ENCODE measurements at regions not wholly inside any gene's neighbourhood (a gene's known extent, or its start where the extent isn't known, plus 50 kb on each side); places are given as distances from the start of the nearest gene placed in this dataset.

GRCh38 chr3:61438253-61439121 lies 122.9 kb upstream of the PTPRG start:
- intact Hi-C loops (cut with DNase I; ENCODE audit: low total_unique reads), result no loop called here
- TF ChIP-seq CTCF (IDR thresholded peaks at IDR 0.05), result no peak
- no peak for TF ChIP-seq EP300 (IDR thresholded peaks at IDR 0.05)
- TF ChIP-seq POLR2AphosphoS5 (IDR thresholded peaks at IDR 0.05), result no peak
- no peak for TF ChIP-seq POLR2A (IDR thresholded peaks at IDR 0.05)
- peak in 1 of 2 donors; percentile 18 for DNase-seq

GRCh38 chr3:61439122-61439458 lies 122.3 kb upstream of the PTPRG start:
- 27 to 61% (median 37%) methylated on average over 3 of the region's 3 CpGs for WGBS, 5 donors
- Histone ChIP-seq H3K27ac (no peak overlapping the region), H3K36me3 (no peaks in the 10 kb centered on the region), H3K4me1 (peaks cover 0 to 11% (median 0%) of the 10 kb centered on the region in 4 donors), H3K27me3 (no peaks in the 10 kb centered on the region), H3K4me3 (no peak overlapping the region), H3K9me3 (no peaks in the 10 kb centered on the region)
- intact Hi-C loops (cut with DNase I; ENCODE audit: low total_unique reads), result no loop called here
- TF ChIP-seq CTCF (IDR thresholded peaks at IDR 0.05) (no peak), POLR2A (IDR thresholded peaks at IDR 0.05) (no peak), EP300 (IDR thresholded peaks at IDR 0.05) (no peak), POLR2AphosphoS5 (IDR thresholded peaks at IDR 0.05) (no peak)
- DNase-seq, result peak in 1 of 2 donors; percentile 17

More at GRCh38 chr3:61438253-61439121, 122.9 kb upstream of the PTPRG start:
- no peaks in the 10 kb centered on the region for H3K9me3 ChIP-seq
- no peaks in the 10 kb centered on the region for H3K36me3 ChIP-seq
- 27 to 57% (median 34%) methylated on average over 3 of the region's 3 CpGs for WGBS, 5 donors
- H3K4me1 ChIP-seq, result peaks cover 0 to 11% (median 0%) of the 10 kb centered on the region in 4 donors
- no peaks in the 10 kb centered on the region for H3K27me3 ChIP-seq
- H3K27ac ChIP-seq, result no peak overlapping the region
- H3K4me3 ChIP-seq, result no peak overlapping the region

- H3K36me3 ChIP-seq, result no peaks in the 10 kb centered on the region
- no peaks in the 10 kb centered on the region for H3K27me3 ChIP-seq
- H3K4me1 ChIP-seq, result peaks cover 0 to 11% (median 0%) of the 10 kb centered on the region in 4 donors
- no peak overlapping the region for H3K4me3 ChIP-seq
- 92 to 99% (median 97%) methylated on average over 3 of the region's 3 CpGs for WGBS, 5 donors
- DNase-seq, result no peak
- no peak overlapping the region for H3K27ac ChIP-seq
- no peaks in the 10 kb centered on the region for H3K9me3 ChIP-seq
- intact Hi-C loops (cut with DNase I; ENCODE audit: low total_unique reads), result no loop called here
- no peak for TF ChIP-seq POLR2A (IDR thresholded peaks at IDR 0.05)
Measured at GRCh38 chr3:61442696-61443095, 118.7 kb upstream of the PTPRG start.

GRCh38 chr3:61443886-61444285 lies 117.5 kb upstream of the PTPRG start:
- Histone ChIP-seq H3K4me3 (no peak overlapping the region), H3K36me3 (no peaks in the 10 kb centered on the region), H3K27me3 (no peaks in the 10 kb centered on the region), H3K4me1 (peaks cover 0 to 3% (median 0%) of the 10 kb centered on the region in 4 donors), H3K9me3 (no peaks in the 10 kb centered on the region), H3K27ac (no peak overlapping the region)
- intact Hi-C loops (cut with DNase I; ENCODE audit: low total_unique reads), result no loop called here
- DNase-seq, result no peak
- no peak for TF ChIP-seq CTCF (IDR thresholded peaks at IDR 0.05)
- TF ChIP-seq EP300 (IDR thresholded peaks at IDR 0.05), result no peak

GRCh38 chr3:61444782-61445181 lies 116.6 kb upstream of the PTPRG start:
- no peaks in the 10 kb centered on the region for H3K36me3 ChIP-seq
- WGBS, 5 donors, result 82 to 96% (median 94%) methylated on average over 1 of the region's 1 CpG
- TF ChIP-seq CTCF (IDR thresholded peaks at IDR 0.05), result no peak
- no peak for TF ChIP-seq POLR2AphosphoS5 (IDR thresholded peaks at IDR 0.05)
- TF ChIP-seq EP300 (IDR thresholded peaks at IDR 0.05), result no peak
- TF ChIP-seq POLR2A (IDR thresholded peaks at IDR 0.05), result no peak

More at GRCh38 chr3:61444782-61445181, 116.6 kb upstream of the PTPRG start:
- Histone ChIP-seq H3K27me3 (no peaks in the 10 kb centered on the region), H3K9me3 (no peaks in the 10 kb centered on the region), H3K4me1 (no peaks in the 10 kb centered on the region), H3K27ac (no peak overlapping the region), H3K4me3 (no peak overlapping the region)
- DNase-seq, result no peak
- intact Hi-C loops (cut with DNase I; ENCODE audit: low total_unique reads), result no loop called here

Data from stomach (tissue), 8 donors.